GM12873 (cell line): ENCODE measurements at regions not wholly inside any gene's neighbourhood (a gene's known extent, or its start where the extent isn't known, plus 50 kb on each side); places are given as distances from the start of the nearest gene placed in this dataset.

Source experiments
- TF ChIP-seq, protein P1 (sequence below): IDR thresholded peaks from 2 replicates; pipeline ENCODE4 v1.5.1; 2012; ENCODE audit warnings: low read depth, mild to moderate bottlenecking, moderate library complexity, low read length, control low read depth; ENCODE audit not compliant: insufficient read depth; ENCODE audit errors: missing control alignments

- TF ChIP-seq, protein P1, sequence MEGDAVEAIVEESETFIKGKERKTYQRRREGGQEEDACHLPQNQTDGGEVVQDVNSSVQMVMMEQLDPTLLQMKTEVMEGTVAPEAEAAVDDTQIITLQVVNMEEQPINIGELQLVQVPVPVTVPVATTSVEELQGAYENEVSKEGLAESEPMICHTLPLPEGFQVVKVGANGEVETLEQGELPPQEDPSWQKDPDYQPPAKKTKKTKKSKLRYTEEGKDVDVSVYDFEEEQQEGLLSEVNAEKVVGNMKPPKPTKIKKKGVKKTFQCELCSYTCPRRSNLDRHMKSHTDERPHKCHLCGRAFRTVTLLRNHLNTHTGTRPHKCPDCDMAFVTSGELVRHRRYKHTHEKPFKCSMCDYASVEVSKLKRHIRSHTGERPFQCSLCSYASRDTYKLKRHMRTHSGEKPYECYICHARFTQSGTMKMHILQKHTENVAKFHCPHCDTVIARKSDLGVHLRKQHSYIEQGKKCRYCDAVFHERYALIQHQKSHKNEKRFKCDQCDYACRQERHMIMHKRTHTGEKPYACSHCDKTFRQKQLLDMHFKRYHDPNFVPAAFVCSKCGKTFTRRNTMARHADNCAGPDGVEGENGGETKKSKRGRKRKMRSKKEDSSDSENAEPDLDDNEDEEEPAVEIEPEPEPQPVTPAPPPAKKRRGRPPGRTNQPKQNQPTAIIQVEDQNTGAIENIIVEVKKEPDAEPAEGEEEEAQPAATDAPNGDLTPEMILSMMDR, result no peak
These were observed 152.5 kb upstream of the NTRK2 start for GRCh38 chr9:84517026-84517425.

DNA sequence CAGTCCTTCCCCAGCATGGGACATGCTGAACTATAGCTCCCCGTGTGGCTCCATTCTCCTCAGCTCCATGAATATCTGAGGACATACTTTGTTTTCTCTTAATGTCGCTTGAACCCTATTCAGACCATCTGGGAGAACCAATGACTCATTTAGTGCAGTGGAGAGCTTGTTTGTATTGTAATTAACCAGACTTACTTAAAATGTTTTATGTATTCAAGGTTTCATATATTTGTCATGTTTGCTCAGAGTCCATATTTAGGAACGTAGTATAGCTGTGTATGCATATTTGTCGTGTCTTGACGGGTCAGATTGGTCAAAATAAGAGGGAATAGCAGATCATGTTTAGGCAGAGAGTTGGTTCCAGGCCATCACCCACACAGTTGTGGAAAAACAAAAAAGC is 150.1 kb upstream of the NTRK2 start:
- TF ChIP-seq, protein P1, result no peak

DNA sequence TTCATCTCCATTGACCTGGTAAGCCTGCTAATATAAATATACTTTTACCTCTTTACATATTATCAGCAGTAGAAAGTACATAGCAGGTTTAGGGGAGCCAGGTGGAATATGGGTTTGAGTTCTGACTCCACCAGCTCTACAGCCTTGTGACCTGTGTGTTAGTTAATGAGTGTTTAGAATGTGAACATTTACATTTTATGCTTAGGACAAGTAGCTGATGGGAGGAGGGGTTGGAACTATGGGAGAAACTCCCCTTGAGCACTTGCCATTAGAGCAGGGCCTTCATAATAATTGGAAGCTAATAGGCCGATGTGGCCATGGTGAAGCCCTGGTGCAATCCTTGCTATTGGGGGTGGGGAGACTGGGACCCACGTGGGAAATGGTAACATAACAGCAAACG is 148.3 kb upstream of the NTRK2 start:
- TF ChIP-seq, protein P1, result no peak

DNA sequence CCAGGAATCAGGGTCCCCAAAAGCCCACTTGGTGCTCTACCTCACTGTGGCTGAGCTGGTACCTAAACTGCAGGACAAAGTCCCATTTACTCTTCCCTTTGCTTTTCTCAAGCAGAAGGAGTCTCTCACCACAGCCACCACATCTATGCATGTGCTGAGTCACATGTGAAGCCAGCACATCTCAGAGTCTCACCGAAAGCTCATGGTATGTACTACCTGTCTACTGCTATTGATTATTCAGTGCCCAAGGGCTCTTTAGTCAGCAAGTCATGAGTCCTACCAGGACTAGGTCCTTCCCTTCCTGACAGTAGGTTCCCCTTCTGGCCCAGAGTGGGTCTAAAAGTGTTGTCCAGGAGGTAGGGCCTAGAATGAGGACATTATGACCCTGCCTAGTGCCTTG is 130.7 kb upstream of the NTRK2 start:
- TF ChIP-seq, protein P1, result no peak

- TF ChIP-seq, protein P1, result no peak
These were observed 127.0 kb upstream of the NTRK2 start for GRCh38 chr9:84542554-84542953.

DNA sequence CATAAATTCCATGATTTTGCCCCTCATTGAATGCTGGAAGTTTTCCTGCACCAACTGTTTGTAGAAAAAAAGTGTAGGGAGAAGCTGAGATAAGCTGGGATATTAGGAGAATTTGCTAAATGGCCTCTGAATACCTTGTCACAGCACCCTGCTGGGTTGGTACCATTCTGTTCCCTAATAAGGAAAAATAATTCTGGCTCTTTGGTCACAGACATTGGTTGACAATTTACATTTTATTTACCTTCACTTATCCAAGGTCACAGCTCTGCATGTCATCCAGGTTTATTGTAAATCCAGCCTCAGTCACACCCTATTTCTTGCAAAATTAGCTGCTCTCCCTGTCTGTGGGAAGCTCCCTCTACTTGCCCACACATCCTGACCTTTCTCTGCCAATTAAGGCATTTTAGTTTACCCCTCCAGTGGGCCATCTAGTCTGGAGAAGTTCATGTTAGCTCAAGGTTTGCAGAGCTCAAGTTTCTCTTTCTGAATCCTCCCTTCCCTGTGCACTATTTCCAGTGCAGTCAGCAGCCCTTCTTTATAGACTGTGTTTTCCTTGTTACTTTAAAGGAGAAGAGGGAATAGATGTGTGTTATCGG is 115.4 kb upstream of the NTRK2 start:
- TF ChIP-seq, protein P1, result no peak

- TF ChIP-seq, protein P1, result no peak
These were observed 113.0 kb upstream of the NTRK2 start for GRCh38 chr9:84556556-84556955.
